Hepatic stellate cell (primary cell): ENCODE measurements at regions not wholly inside any gene's neighbourhood (a gene's known extent, or its start where the extent isn't known, plus 50 kb on each side); places are given as distances from the start of the nearest gene placed in this dataset.

ENCODE experiments used
- DNase-seq: peaks from one replicate; pipeline ENCODE4 v3.0.0; 2011; ENCODE audit warnings: low spot score

DNA sequence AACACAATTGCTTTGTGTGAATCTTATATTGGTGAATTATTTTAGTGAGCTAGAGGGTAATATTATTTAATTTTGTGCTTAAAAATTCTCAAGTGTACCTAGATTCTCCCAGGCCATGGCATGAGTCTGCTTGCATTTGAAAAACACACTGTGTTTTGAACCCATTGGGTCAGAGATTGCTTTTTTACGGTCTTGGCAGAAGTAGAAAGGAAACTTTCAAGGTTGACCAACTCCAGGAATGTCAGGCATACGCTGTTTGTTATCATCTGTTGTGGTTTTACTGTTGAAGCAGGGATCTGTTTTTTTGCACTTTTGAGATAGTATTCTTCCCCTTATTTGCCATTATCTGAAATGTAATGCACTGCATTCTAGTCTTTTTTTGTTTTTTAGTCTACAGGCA lies 377.4 kb downstream of the RPRM start:
- DNase-seq: no peak

DNA sequence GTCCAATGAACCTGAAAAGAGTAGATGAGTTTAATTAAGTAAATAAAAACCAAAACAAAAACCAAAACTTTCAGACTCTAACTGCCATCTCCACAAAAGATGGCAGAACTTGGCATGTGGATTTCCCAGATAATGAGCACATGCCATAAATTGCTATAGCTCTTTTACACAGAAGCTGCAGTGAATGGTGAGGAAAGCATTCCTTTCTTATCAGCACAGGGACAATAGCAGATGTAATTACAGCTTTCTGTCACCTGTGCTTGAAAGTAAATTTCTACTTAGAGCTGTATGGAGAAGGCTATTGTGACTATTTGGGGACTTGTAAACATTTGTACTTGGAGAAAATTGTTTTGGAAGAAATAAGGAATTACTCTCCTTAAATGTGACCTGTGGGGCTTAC lies 378.4 kb downstream of the RPRM start:
- DNase-seq: no peak

DNA sequence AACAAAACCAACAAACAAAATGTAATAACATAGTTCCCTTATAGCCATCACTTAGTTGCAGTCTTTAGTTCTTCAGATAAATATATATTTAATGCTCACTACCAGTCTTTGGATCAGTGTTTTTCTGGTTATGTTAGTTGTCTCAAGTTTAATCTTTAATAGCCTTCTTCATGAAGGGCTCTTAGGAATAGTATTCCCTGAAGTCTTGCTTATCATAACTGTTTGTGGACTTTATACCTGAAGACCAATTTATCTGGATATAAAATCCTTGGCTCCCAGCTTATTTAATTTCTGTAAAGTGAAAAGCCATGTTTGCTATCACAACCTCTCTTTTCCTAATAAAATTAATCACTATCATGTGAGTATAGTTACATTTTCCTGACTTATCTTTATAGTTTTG lies 379.7 kb downstream of the ARL6IP6 start:
- DNase-seq: no peak

GRCh38 chr2:153096272-153096671 lies 377.9 kb downstream of the ARL6IP6 start:
- no peak for DNase-seq

GRCh38 chr2:153091344-153091743 lies 372.9 kb downstream of the ARL6IP6 start:
- DNase-seq: no peak

DNA sequence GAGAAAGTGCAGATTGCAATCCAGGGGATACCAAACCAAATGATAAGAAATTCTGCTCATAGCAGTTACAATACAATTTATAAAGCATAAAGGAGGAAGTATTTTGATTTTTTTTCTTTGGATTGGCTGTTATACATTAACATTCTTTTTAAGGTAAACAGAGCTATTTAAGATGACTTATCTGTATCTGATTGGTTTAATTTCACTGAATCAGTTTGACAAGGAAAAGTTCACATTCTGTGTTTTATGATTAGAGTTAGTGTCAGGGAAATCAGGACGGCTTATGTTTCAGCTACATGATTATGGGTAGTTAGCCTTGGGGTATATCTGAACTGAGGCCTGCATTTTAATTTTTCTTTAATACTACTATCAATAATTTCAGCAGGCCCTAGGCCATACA lies 360.9 kb downstream of the ARL6IP6 start:
- no peak for DNase-seq

DNA sequence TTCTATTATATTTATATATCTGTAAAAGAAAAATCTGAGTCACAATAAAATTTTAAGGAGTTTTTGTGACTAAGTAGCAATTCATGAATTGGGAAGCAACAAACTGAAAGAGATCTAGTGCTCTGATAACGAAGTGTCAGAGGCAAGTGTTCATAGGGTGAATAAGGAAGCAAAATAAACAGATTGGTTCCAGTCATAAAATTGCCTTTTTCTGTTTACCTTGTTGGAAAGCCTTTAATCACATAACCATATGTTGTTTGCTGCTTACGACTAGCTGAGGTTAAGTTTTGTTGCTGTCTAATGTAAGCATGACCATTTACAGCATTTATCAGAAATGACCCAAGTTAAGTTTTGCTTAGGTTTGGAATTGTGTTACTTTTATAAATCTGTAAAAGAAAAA lies 358.9 kb downstream of the ARL6IP6 start:
- no peak for DNase-seq

DNA sequence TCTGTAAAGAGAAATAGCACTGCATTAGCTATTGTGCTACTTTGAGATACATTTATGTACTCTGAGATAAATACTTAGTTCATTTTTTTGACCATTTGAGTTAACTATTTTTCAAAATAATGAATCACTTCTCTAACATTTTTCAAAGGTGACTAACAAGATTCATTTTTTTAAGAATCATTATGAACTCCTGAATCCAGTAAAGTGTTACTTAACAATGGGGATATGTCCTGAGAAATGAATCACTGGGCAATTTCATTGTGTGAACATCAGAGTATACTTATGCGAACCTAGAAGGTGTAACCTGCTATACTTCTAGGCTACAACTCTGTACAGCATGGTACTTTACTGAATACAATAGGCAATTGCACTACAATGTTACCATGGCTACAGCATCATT lies 355.8 kb downstream of the ARL6IP6 start:
- no peak for DNase-seq

DNA sequence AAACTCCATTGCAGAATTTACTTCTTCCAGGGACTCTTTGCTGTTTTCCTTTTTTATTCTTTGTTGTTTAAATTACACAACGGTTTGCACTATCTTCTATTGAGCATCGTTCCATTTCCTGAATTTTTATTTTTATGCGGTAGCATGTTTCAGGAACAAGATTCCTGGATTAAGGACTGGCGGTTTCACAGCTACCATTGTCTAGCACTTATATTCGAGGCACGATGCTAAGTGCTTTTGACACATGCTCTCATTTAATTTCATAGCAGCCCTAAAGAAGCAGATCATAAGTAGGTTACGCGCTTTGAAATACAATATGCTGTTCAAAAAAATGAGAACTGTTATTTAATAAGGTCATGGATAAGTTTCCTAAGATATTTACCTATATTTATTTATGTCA lies 354.4 kb downstream of the ARL6IP6 start:
- DNase-seq: no peak

GRCh38 chr2:153072077-153072476 lies 353.7 kb downstream of the ARL6IP6 start:
- DNase-seq: no peak

GRCh38 chr2:153071090-153071489 lies 352.7 kb downstream of the ARL6IP6 start:
- no peak for DNase-seq

- no peak for DNase-seq
Measured at GRCh38 chr2:153068915-153069314, 350.5 kb downstream of the ARL6IP6 start.

- DNase-seq: no peak
Measured at GRCh38 chr2:153068052-153068451, 349.6 kb downstream of the ARL6IP6 start.

- no peak for DNase-seq
Measured at GRCh38 chr2:153059338-153060052, 341.1 kb downstream of the ARL6IP6 start.

DNA sequence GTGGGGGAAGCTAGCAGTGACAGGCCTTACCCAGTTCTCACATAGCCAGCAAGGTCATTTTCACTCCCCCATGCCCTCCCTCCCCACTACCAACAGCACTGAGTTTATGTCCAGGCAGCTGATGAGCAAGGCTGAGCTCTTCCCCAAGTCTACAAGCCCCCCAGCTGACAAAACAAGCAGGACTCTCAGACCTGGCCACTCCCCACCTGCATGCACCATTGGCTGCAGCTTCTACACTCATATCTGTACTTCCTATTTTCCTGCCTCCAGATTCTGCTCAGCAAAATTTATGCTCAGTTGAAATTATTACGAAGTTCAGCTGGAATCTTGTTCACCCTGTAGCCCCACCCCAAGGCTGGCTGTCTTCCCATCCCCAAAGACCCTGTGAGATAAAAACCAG lies 339.3 kb downstream of the ARL6IP6 start:
- DNase-seq: no peak

- DNase-seq: no peak
Measured at GRCh38 chr2:153055182-153055581, 336.8 kb downstream of the ARL6IP6 start.

DNA sequence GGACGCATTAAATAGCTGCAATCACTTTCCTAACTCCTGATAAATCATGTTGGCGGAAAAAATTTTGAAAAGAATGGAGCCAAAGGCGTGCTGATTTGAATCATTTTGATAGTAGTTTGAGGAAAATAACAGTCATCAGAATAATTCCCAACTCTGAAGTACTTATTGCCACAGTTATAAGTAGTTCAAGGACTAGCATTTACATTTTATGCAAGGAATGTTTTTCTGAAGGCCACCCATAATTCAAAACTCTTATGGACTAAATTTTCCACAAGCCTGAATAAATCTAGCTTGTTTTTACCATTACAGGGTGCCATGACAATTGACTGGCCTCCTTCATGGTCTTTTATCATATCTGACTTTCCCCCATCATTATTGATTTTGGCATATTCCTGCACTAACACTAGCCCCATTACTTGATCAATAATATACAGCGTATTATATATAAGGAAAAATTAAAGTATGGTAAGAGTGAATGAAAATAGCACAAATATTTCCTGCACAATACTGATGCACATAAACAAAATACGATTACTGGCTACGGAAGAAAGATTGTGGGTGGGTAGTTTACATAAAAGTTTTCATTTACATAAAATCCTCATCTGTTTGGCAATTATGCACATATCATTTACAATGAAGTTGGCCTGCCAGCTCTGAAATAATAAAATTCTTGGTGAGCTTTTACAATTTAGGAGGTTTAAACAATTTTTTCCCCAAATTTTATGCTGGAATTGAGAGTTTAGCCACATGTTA lies 334.6 kb downstream of the ARL6IP6 start:
- no peak for DNase-seq

GRCh38 chr2:153047220-153047619 lies 328.8 kb downstream of the ARL6IP6 start:
- DNase-seq: no peak

DNA sequence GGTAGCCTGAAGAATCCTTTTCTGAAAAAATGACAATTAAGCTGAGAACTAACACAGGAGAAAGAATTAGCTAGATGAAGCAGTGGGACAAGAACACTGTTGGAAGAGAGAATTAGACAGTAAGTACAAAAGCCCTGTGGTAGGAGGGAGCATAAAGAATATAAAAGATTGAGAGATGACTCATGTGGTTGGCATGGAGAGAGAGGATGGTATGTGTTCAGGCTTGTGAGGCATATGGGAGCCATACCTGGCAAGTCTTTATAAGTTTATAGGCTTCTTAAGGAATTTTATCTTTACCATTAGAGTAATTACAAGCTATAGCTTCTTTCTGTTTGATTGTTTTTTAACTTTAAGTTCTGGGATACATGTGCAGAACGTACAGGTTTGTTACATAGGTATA lies 325.0 kb downstream of the ARL6IP6 start:
- no peak for DNase-seq

- no peak for DNase-seq
Measured at GRCh38 chr2:153028626-153029025, 310.2 kb downstream of the ARL6IP6 start.

GRCh38 chr2:153027533-153027932 lies 309.1 kb downstream of the ARL6IP6 start:
- DNase-seq: no peak

DNA sequence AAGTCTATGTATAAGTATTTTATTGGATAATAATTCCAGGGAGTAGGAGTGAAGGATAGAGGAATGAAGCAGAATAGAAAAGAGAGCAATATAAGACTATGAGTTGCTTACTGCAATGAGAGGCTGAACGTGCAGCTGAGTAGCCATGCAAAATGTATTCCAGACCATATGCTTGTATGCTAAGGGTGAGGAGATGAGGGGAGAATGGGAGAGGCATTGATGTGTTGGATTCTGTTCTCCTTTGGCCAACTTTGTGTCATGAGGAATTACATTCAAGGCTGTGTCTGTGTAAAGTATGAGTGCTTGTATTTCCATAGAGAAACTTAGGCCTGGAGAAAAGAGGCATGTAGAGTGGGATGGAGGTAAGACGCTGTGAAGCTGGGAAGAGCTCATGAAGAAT lies 301.8 kb downstream of the ARL6IP6 start:
- DNase-seq: no peak

DNA sequence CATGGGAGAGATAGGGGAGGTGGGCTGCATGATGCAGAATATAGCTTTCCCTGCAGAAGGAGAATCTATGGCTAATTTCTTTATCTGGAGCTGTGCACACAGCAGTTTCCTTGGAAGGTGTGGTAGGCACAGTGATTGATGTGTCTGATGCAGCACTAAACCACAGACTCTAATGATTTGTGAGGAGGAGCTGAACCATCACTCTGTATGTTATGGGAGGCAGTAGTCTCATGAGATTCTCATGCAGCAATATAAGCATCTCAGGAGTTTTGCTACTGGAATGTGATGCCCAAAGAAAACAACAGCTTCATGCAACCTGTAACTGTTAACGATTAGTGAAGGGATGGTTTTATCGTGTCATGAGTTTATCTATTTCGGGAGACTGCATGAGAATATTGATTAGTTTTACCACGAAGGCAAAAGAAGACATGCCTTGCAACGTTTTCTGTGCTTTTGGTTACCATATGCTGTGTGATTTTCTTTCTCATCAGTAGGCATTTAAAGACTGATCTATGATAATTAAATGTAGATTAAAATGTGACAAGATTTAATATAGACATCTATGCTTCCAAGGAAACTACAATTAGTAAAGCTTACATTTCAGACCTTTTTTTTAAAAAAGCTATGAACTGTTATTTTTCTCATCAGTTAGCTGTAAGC lies 286.8 kb downstream of the ARL6IP6 start:
- no peak for DNase-seq
